OCI-LY3 (cell line): ENCODE measurements at regions not wholly inside any gene's neighbourhood (a gene's known extent, or its start where the extent isn't known, plus 50 kb on each side); places are given as distances from the start of the nearest gene placed in this dataset.

Experiments used
- H2AFZ ChIP-seq: fragments of 200-600, 300-600 bp; shearing (Covaris generic); 2 replicates; pipeline ENCODE4 v1.6.0; 2014; ENCODE audit warnings: antibody characterized with exemption, low read depth, low read length
- H3K27ac ChIP-seq: fragments of 200-600, 300-600 bp; sonication (generic); 2 replicates; pipeline ENCODE4 v1.5.1; 2014; ENCODE audit warnings: mild to moderate bottlenecking, low read length, moderate library complexity, mixed read lengths
- H3K27me3 ChIP-seq: fragments of 200-600, 300-600 bp; sonication (generic); 2 replicates; pipeline ENCODE4 v1.6.1; 2014; ENCODE audit warnings: low read depth, low read length, mixed read lengths
- H3K36me3 ChIP-seq: fragments of 200-600, 300-600 bp; sonication (generic); replicated peaks from 2 replicates; pipeline ENCODE3; 2014; ENCODE audit warnings: low read depth, low read length, mixed read lengths
- H3K4me1 ChIP-seq: fragments of 300-600, 200-600 bp; sonication (generic); 2 replicates; pipeline ENCODE4 v1.6.1; 2014; ENCODE audit warnings: low read length, mixed read lengths
- H3K4me2 ChIP-seq: fragments of 200-600, 300-600 bp; sonication (generic); 2 replicates; pipeline ENCODE4 v1.6.1; 2014; ENCODE audit warnings: low read length, mixed read lengths
- H3K4me3 ChIP-seq: fragments of 300-600, 200-600 bp; sonication (generic); 2 replicates; pipeline ENCODE4 v1.5.1; 2014; ENCODE audit warnings: antibody characterized with exemption, mild to moderate bottlenecking, low read length, moderate library complexity
- H3K79me2 ChIP-seq: fragments of 300-600, 200-600 bp; shearing (Covaris generic); 2 replicates; pipeline ENCODE4 v1.6.1; 2014; ENCODE audit warnings: mild to moderate bottlenecking, low read length, mixed read lengths
- H3K9ac ChIP-seq: fragments of 300-600, 200-600 bp; shearing (Covaris generic); 2 replicates; pipeline ENCODE4 v1.6.0; 2014; ENCODE audit warnings: mild to moderate bottlenecking, low read length, moderate library complexity
- H3K9me3 ChIP-seq: fragments of 200-600, 300-600 bp; shearing (Covaris generic); 2 replicates; pipeline ENCODE4 v1.6.1; 2014; ENCODE audit warnings: low read length, mixed read lengths; ENCODE audit not compliant: insufficient read depth
- H4K20me1 ChIP-seq: fragments of 200-600, 300-600 bp; sonication (generic); 2 replicates; pipeline ENCODE4 v1.6.1; 2016; ENCODE audit warnings: low read length, mixed read lengths; ENCODE audit not compliant: insufficient read depth
- CTCF ChIP-seq: fragments of 200-600, 300-600 bp; sonication (generic); IDR thresholded peaks from 2 replicates; pipeline ENCODE4 v1.5.1; 2014; ENCODE audit warnings: antibody characterized with exemption, low read length, low read depth
- EZH2phosphoT487 ChIP-seq: fragments of 200-600 bp; shearing (Covaris generic); IDR thresholded peaks from 2 replicates; pipeline ENCODE4 v1.6.1; 2018; ENCODE audit warnings: antibody characterized with exemption, mixed run types, low read depth

GRCh38 chr16:64486561-64486960, 635.3 kb downstream of the CDH11 start:
- Histone ChIP-seq H3K9me3 (no peaks in the 10 kb centered on the region), H3K27me3 (no peaks in the 10 kb centered on the region)
- TF ChIP-seq EZH2phosphoT487, result no peak

DNA sequence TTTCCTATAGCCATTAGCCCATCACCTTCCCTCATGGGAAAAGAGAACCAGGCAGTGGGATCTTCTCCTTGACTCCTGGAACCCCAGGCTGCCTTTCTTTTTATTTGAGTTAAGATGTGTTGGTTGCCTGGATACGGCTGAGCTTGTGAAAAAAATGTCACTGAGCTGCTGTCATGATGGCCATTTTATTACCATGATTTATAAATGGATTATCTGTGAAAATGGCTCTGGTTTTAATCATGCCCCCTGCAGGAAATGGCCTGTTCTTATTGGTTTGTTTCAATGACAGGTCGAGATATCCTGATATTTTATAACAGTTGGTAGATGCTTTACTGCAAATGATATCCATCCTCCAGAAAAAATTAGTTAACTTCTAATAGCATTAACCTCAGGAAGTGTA, 640.4 kb downstream of the CDH11 start:
- Histone ChIP-seq H3K9me3 (no peaks in the 10 kb centered on the region), H4K20me1 (no peaks in the 10 kb centered on the region), H3K4me1 (no peaks in the 10 kb centered on the region), H2AFZ (no peak overlapping the region), H3K27ac (no peak overlapping the region), H3K4me3 (no peak overlapping the region), H3K27me3 (no peaks in the 10 kb centered on the region), H3K4me2 (no peak overlapping the region), H3K9ac (no peak overlapping the region), H3K79me2 (no peaks in the 10 kb centered on the region), H3K36me3 (no peaks in the 10 kb centered on the region)
- no peak for TF ChIP-seq CTCF
- no peak for TF ChIP-seq EZH2phosphoT487

More at GRCh38 chr16:64486561-64486960, 635.3 kb downstream of the CDH11 start:
- Histone ChIP-seq H3K36me3 (no peaks in the 10 kb centered on the region), H3K9ac (no peak overlapping the region), H2AFZ (no peak overlapping the region), H3K27ac (no peak overlapping the region), H4K20me1 (no peaks in the 10 kb centered on the region), H3K79me2 (no peaks in the 10 kb centered on the region), H3K4me3 (no peak overlapping the region), H3K4me1 (no peaks in the 10 kb centered on the region), H3K4me2 (no peak overlapping the region)

DNA sequence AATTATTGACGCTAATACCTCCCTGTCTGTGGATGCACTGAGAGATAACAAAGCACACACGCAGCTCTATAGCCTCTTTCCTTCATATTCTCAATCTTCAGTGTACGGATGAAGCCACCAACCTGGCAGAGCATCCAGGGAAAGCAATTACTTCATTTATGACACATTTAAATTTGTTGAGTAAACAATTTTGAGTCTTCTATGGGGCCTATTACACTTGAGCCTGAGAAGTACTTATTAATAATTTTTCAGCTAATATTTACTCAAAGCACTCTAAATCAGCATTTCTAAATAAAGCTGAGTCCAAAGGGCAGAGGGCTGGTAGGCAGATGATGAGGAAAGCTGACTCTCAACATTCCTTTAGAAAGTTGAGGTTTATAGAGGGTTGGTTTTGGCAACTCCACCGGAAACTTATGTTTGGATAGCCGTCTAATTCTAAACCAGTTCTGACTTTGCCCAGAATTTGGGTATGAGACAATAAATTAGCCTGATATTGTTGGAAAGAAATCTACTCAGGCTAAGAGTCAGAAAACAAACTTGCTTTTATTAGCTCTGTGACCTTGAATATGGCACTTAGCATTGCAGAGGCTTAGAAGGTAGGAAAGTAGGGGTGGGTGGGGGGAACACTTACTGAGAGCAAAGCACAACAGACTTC, 643.5 kb downstream of the CDH11 start:
- Histone ChIP-seq H3K4me3 (no peak overlapping the region), H3K4me1 (no peaks in the 10 kb centered on the region), H3K36me3 (no peaks in the 10 kb centered on the region), H4K20me1 (no peaks in the 10 kb centered on the region), H3K79me2 (no peaks in the 10 kb centered on the region), H3K27me3 (no peaks in the 10 kb centered on the region), H3K4me2 (no peak overlapping the region), H3K27ac (no peak overlapping the region), H3K9ac (no peak overlapping the region), H2AFZ (no peak overlapping the region), H3K9me3 (no peaks in the 10 kb centered on the region)
- TF ChIP-seq EZH2phosphoT487 (no peak), CTCF (no peak)

DNA sequence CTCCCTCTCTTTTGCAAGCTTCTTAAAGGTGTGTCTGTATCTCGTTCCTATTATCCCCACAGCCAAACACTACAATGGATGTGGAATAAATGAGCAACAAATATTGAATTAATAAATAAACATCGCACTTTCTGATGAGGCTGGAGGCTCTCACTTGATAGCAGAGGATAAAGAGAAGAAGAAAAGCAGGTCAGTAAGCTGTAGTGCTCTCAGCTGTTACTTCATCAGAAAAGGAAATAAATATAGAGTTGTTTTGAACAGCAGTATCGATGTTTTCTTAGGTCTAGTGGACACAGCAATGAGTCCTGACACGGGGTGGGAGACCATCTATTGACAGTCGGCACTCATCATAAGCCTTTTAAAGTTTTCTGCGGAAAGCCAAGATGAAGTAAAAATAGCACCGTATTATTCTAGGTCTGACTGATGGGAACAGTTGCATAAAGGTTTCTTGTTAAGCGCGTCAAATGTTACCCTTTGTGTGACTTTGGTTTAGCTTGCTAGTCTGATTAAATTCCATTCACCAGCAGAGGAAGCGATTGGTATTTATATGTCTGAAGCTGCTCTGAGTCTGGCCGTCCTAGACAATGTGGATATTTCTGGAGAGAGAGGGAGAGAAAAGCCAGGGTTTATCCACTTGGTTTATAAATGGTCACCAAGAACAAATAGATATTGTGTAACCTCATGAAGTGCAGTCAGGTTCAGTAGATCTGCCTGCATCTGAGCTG, 646.1 kb downstream of the CDH11 start:
- H2AFZ ChIP-seq, result no peak overlapping the region

GRCh38 chr16:64470916-64471315, 650.9 kb downstream of the CDH11 start:
- Histone ChIP-seq H3K27ac (no peak overlapping the region), H2AFZ (no peak overlapping the region), H3K4me1 (no peaks in the 10 kb centered on the region), H3K36me3 (no peaks in the 10 kb centered on the region), H4K20me1 (no peaks in the 10 kb centered on the region), H3K79me2 (no peaks in the 10 kb centered on the region), H3K9ac (no peak overlapping the region), H3K4me3 (no peak overlapping the region), H3K9me3 (no peaks in the 10 kb centered on the region), H3K27me3 (no peaks in the 10 kb centered on the region), H3K4me2 (no peak overlapping the region)
- TF ChIP-seq EZH2phosphoT487, result no peak
- TF ChIP-seq CTCF, result no peak

More for the DNA sequence above, 646.1 kb downstream of the CDH11 start:
- no peaks in the 10 kb centered on the region for H4K20me1 ChIP-seq
- TF ChIP-seq EZH2phosphoT487, result no peak
- H3K27me3 ChIP-seq, result no peaks in the 10 kb centered on the region
- H3K4me3 ChIP-seq, result no peak overlapping the region
- H3K4me2 ChIP-seq, result no peak overlapping the region
- no peak overlapping the region for H3K27ac ChIP-seq
- H3K79me2 ChIP-seq, result no peaks in the 10 kb centered on the region
- H3K4me1 ChIP-seq, result no peaks in the 10 kb centered on the region
- no peaks in the 10 kb centered on the region for H3K36me3 ChIP-seq
- H3K9ac ChIP-seq, result no peak overlapping the region
- H3K9me3 ChIP-seq, result no peaks in the 10 kb centered on the region
